ENCODE measurements at regions not wholly inside any gene's neighbourhood (a gene's known extent, or its start where the extent isn't known, plus 50 kb on each side); places are given as distances from the start of the nearest gene placed in this dataset.

GRCh38 chr5:173507171-173507570 lies 109.3 kb downstream of the BOD1 start:
- no peak overlapping the region for H3K27ac ChIP-seq
- no peak overlapping the region for H3K4me3 ChIP-seq
- H3K9me3 ChIP-seq = peaks cover 7 to 14% (median 9%) of the 10 kb centered on the region in 4 donors
- intact Hi-C loops (cut with DNase I; ENCODE audit: low total_unique reads) = no loop called here
- H3K4me1 ChIP-seq = no peaks in the 10 kb centered on the region
- no peak for TF ChIP-seq POLR2A (IDR thresholded peaks at IDR 0.05)
- no peak for TF ChIP-seq POLR2AphosphoS5 (IDR thresholded peaks at IDR 0.05)
- 72 to 88% (median 80%) methylated on average over 5 of the region's 5 CpGs for WGBS, 5 donors
- DNase-seq = no peak
- no peaks in the 10 kb centered on the region for H3K36me3 ChIP-seq
- no peaks in the 10 kb centered on the region for H3K27me3 ChIP-seq

GRCh38 chr5:173505634-173506033 lies 110.8 kb downstream of the BOD1 start:
- 63 to 88% (median 78%) methylated on average over 3 of the region's 3 CpGs for WGBS, 5 donors
- peaks cover 7 to 14% (median 9%) of the 10 kb centered on the region in 4 donors for H3K9me3 ChIP-seq
- intact Hi-C loops (cut with DNase I; ENCODE audit: low total_unique reads) = no loop called here
- H3K27ac ChIP-seq = no peak overlapping the region
- no peaks in the 10 kb centered on the region for H3K27me3 ChIP-seq
- TF ChIP-seq CTCF (IDR thresholded peaks at IDR 0.05) (no peak), EP300 (IDR thresholded peaks at IDR 0.05) (no peak), POLR2AphosphoS5 (IDR thresholded peaks at IDR 0.05) (no peak), POLR2A (IDR thresholded peaks at IDR 0.05) (no peak)
- H3K4me3 ChIP-seq = no peak overlapping the region
- DNase-seq = no peak
- H3K4me1 ChIP-seq = peaks cover 0 to 14% (median 2%) of the 10 kb centered on the region in 4 donors
- H3K36me3 ChIP-seq = no peaks in the 10 kb centered on the region

- Histone ChIP-seq H3K4me3 (no peak overlapping the region), H3K4me1 (peaks cover 8 to 48% (median 32%) of the 10 kb centered on the region in 4 donors), H3K9me3 (peaks cover 7 to 14% (median 9%) of the 10 kb centered on the region in 4 donors), H3K36me3 (no peaks in the 10 kb centered on the region), H3K27me3 (no peaks in the 10 kb centered on the region), H3K27ac (peak overlapping the region in 2 of 5 donors; percentile 23 to 83)
- TF ChIP-seq CTCF (IDR thresholded peaks at IDR 0.05) (no peak), POLR2AphosphoS5 (IDR thresholded peaks at IDR 0.05) (no peak), EP300 (IDR thresholded peaks at IDR 0.05) (no peak), POLR2A (IDR thresholded peaks at IDR 0.05) (no peak)
- DNase-seq = no peak
- WGBS, 5 donors = 86 to 90% (median 89%) methylated on average over 12 of the region's 12 CpGs
- intact Hi-C loops (cut with DNase I; ENCODE audit: low total_unique reads) = no loop called here
Observed at GRCh38 chr5:173501922-173502321, 114.5 kb downstream of the BOD1 start.

DNA sequence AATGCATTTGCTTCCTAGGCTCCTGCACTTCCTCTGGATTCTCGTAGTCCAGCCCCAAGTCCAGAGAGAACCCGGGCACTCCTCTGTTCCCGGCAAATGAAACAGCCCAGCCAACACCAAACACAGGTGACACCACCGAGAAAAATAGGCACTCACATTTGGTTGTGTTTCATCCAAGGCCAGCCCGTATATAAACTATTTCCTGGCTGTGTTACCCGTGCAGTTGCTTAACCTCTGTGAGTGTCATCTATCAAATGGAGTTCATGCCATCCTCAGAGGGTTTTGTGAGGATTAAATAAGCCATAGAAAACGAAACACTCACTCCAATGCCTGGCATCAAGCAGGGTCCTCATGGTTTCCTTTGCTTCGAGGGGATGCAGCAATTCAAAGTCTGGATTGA lies 115.2 kb downstream of the BOD1 start:
- Histone ChIP-seq H3K36me3 (no peaks in the 10 kb centered on the region), H3K4me3 (no peak overlapping the region), H3K27ac (peak overlapping the region in 3 of 5 donors; percentile 23 to 83 (median 64)), H3K27me3 (no peaks in the 10 kb centered on the region), H3K9me3 (peaks cover 7 to 14% (median 8%) of the 10 kb centered on the region in 4 donors), H3K4me1 (peaks cover 8 to 55% (median 35%) of the 10 kb centered on the region in 4 donors)
- WGBS, 5 donors = 56 to 69% (median 63%) methylated on average over 8 of the region's 8 CpGs
- TF ChIP-seq CTCF (IDR thresholded peaks at IDR 0.05) (no peak), POLR2AphosphoS5 (IDR thresholded peaks at IDR 0.05) (no peak), EP300 (IDR thresholded peaks at IDR 0.05) (no peak)
- intact Hi-C loops (cut with DNase I; ENCODE audit: low total_unique reads) = no loop called here
- DNase-seq = no peak

- H3K27ac ChIP-seq = peak overlapping the region in 4 of 5 donors; percentile 14 to 83 (median 65)
- 89 to 95% (median 90%) methylated on average over 6 of the region's 6 CpGs for WGBS, 5 donors
- peaks cover 8 to 65% (median 44%) of the 10 kb centered on the region in 4 donors for H3K4me1 ChIP-seq
- DNase-seq = no peak
- H3K27me3 ChIP-seq = no peaks in the 10 kb centered on the region
- no peak for TF ChIP-seq EP300 (IDR thresholded peaks at IDR 0.05)
- no peak for TF ChIP-seq POLR2AphosphoS5 (IDR thresholded peaks at IDR 0.05)
- no peak for TF ChIP-seq POLR2A (IDR thresholded peaks at IDR 0.05)
- no peak for TF ChIP-seq CTCF (IDR thresholded peaks at IDR 0.05)
- H3K36me3 ChIP-seq = no peaks in the 10 kb centered on the region
- no peak overlapping the region for H3K4me3 ChIP-seq
- intact Hi-C loops (cut with DNase I; ENCODE audit: low total_unique reads) = no loop called here
- H3K9me3 ChIP-seq = peaks cover 0 to 4% (median 0%) of the 10 kb centered on the region in 4 donors
Observed at GRCh38 chr5:173500213-173500560, 116.3 kb downstream of the BOD1 start.

Data from stomach (tissue), 8 donors.